Kidney capillary endothelial cell (primary cell): ENCODE measurements at regions not wholly inside any gene's neighbourhood (a gene's known extent, or its start where the extent isn't known, plus 50 kb on each side); places are given as distances from the start of the nearest gene placed in this dataset.
"Not testable (repeated sequence)": the region's sequence is repeated elsewhere in the genome, so short reads cannot be mapped to it uniquely, and the experiment has no call there.

Experiments used
- DNase-seq: peaks from one replicate; pipeline ENCODE4 v3.0.0-alpha.2; 2018; ENCODE audit warnings: low spot score

DNA sequence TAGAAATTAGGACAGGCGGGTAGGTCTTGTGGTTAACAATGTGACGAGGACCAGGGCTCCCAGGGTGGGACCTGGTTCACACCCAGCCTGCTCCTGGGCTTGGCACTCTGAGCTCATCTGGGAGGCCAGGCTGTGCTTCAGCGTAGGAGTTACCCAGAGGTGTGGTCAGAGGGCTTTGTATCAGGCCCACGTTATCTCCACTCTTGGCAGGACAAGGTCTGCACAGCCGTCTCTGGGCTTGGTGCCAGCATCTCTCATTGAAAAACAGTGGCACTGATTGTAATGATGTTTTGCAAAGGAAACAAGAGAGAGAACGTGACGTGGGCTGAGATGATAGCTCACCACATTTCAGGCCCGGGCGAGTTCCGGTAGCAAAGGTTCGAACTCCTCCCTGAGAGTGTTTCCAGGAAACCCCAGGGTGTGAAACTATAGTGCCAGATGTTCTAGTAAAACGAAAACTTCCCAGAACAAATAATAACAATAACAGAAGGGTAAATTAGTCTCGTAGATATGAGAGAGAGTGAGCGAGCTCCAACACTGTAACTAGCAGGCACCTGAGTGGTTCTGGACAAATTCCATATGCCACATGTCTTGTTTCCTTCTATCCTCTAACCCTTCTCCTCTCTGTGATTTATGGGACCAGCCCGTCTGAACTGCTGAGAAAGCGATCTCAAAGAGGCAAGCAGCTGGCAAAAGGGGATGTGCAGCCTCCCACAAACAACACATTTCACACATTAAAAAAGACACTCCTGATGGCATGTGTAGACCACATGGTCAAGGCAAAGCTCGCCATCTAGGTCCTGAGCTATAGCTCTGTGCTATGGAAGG, 227.3 kb downstream of the KTN1 start:
- DNase-seq, result peak; percentile 57

DNA sequence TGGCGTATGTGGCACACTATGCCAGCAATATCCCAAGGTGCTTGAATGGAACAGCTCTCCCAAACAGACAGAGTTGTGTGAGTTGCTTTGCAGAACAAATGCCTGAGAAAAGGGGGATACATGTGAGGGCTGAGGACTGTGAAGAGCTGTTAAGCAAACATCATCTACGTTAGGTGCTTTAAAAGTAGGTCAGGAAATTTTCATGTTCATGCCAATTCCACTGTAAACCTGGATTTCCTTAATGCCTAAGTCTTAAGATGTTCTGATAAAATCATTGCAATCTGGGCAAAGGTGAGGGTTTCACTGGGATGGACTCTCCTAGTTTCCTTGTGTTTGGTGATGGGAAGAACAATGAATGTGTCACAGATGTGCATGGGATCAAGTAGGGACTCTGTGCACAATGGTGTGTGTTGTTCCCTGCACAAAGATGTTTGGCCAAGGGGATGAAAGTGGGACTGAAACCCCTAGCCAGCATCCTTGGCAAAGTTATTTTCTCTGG, 227.9 kb downstream of the KTN1 start:
- no peak for DNase-seq

DNA sequence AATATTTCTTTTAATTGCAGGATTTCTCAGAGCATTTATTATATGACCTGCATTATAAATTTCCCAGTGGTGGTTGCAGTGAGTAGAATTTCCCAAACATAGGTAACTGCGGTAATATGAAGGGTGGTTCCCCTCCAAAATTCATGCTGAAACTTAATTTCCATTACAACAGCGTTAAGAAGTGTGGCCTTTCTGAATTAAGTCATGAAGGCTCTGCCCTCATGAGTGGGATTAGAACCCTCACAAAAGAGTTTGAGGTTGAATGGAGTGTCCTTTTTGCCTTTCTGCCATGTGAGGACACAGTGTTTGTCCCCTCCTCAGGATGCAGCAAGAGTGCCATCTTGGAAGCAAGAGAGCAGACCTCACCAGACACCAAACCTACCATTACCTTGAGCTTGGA, 233.6 kb downstream of the KTN1 start:
- DNase-seq, result no peak

DNA sequence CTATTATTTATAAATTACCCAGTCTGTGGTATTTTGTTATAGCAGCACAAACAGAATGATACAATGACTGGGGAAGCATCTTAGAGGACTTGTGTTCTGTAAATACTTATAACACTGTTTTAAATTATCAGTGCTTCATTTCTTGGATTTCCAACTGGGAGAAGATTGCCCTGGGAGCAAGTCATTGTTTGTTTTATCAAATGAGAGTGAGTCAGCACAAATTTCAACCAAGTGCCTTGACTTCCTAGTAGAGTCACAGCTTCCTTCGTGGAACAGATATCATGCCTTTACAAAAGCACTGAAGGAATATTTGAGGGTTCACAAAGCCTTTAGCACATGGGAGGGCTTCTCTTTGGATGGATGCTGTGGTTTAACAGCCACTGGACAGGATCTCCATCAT, 234.1 kb downstream of the KTN1 start:
- no peak for DNase-seq

DNA sequence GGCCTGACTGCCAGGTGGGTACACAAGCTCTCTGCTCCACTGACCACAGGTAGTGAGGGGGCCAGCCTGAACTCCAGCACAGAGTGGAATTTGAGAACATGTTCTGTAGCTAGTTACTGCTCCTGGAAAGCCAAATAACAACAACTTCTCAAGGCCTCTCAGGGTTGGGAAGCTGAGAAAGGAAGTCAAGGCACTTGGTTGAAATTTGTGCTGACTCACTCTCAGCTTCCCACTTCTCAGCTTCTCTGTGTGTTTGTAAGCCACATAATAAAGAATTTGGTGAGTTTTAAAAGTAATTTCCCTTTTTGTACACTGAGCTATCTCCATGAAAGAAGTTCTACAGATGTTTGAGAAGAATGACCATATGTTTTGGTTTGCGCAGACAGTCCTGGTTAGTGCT, 234.9 kb downstream of the KTN1 start:
- no peak for DNase-seq

DNA sequence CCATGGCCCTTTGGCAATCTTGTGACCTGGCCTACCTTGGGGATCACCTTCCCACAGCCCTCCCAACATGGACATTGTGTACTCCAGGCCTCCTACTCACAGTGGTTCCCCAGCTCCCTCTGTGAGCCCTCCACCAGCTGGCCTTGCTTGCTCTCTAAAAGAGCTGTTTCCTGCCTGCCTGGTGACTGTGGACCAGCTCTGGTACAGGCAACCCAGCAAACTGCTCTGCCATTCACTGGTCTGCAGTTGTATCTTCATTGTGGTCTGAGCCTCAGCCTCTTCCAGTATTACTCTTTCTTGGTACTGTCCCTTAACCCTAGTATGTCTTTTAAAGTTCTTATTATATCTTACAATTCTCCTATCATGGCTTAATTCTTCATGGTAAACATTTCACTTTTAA, 236.2 kb downstream of the KTN1 start:
- no peak for DNase-seq

DNA sequence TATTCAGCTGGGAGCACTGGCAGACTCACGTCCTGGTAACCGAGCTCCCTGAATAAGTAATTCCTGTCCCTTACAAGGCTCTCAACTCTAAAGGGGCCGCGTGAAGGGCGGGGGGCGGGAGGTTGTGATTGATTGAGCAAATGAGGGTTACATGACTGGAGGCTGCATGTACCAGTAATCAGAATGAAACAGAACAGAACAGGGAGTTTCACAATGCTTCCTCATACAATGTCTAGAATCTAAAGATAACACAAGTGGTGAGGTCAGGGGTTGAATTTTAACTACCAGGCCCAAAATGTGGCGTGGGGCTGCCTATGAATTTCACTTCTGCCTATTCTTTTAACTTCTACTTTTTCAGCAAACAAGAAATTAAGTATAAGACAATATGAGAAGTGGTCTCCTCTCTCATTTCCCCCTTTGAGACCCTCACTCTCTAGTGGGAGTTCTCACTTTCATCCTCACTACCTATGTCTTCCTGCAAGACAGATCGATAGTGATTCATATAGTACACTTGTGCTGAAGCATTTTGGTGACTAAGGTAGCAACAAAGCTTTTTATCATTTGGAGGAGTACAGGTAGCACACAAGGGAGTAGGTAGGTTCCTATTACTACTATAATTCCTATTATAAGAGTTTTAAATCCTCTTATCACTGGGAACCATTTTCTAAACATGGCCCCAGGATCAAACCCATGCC, 239.8 kb downstream of the KTN1 start:
- no peak for DNase-seq

DNA sequence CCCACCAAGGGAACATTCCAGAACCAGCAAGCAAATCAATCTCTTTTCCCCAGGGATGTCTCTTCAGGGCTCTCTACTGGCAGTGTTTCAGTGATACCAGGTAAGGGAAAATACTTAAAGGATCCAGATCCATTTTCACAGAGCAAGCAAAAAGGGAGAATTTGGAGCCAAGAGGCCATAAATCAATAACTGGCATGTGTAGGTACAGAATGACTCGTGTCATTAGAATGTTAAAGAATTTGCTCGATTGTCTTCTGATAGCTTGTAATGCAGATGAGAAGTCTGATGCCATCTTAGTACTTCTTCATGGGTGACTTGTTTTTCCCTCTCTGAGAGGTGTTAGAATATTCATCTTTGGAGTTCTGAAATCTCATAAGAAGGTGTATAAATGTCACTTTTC, 242.9 kb downstream of the KTN1 start:
- no peak for DNase-seq

DNA sequence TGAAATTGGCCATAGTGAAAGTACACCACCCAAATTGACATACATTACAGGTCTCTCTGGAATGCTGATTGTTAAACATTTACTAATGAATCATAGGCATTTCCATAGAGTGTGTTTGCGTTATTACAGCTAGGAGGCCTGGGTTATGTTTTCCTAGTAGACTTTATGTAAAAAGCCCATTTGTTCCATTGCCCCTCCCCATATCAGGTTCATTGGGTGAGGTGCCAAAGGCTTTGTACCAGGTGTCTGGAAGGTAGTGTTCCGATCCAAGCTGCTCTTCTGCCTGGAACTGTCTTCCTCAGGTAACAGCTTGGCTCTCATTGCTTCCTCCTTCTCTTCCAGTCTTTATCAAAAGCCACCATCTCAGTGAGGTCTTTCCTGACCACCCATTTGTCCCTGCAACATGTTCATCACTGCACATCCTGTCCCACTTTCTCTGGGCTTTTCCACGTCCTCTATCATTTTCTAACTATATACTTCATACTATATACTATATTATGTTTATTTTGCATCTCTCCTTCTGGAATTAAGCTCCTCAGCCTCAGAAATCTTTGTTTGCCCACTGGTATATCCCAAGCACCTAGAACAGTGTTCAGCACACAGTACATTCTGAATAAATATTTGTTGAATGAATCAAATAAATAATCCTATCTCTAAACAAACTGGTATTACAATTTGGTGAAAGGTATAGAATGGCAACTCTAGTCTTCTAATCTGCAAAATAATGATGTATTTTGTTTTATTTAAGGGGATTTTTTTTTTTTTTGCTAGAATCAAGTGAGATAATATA, 252.3 kb downstream of the KTN1 start:
- DNase-seq, result no peak

DNA sequence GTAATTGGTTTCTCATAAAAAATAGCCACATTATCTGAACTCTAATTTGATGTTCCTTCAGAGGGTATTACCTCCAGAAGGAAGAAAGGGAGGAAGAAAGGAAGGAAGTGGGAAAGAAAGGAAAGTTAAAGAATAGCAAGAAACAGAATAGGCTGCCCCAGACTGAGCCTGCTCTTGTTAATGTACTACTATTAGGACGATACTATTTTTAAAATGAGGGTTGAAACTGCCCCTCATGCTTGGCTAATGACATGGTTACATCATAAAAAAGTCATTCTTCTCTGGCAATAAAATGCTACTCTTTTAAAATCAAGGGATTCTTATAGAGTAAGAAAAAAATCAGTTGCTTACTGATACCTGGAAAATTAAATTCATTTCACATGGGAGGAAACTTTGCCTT, 253.0 kb downstream of the KTN1 start:
- no peak for DNase-seq

DNA sequence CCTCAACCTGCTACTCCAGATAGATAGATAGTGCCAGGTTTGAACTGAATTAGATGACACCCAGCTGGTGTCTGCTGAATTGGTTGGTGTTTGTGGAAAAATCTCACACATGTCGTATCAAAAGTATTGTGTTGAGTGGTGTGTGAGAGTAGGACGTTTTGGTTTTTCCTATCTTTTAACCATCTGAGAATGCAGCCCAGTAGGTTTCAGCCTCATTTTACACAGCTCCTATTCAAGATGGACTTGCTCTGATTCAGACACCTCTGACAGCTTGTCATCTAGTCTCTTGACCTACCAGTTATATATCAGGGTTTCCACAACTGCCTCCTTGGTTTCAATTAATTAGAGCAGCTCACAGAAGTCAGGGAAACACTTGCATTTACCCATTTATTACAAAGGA, 254.4 kb downstream of the KTN1 start:
- DNase-seq, result no peak

DNA sequence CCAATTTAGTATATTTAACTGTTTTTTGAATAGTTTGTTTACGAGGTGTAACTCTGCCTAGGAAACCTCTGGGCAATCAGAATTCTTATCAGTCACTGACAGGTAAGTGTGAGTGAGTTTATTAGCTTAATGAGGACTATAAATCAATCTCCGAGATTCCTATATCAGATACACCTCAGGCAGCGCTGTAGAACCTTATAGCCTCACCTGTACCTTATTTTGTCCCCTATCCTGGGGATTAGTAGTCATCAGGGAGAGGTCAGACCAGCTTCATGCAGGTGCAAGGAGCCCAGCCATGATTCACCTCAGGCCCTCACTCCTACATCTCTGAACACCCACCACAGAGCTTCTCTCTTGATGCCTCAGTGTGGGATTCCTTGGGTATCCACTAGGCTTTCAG, 256.0 kb downstream of the KTN1 start:
- no peak for DNase-seq

DNA sequence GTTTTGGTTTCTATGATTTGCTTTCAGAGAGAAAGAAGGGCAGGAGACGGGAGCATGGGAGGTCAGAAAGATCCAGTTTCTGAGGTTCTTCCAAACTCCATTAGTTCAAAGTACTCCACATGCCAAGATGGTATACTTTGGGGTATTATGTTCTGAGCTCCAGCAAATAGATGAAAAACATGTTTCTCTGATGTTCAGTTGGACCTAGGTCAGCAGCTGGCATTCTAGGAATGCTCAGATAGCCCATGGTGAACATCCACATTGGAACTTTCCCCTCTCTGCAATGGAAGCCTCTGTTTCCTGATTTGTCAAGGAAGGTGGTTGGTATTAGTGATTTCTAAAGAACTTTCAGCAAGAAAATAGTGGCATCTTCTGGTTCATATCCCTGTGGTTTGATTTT, 257.5 kb downstream of the KTN1 start:
- DNase-seq, result no peak

DNA sequence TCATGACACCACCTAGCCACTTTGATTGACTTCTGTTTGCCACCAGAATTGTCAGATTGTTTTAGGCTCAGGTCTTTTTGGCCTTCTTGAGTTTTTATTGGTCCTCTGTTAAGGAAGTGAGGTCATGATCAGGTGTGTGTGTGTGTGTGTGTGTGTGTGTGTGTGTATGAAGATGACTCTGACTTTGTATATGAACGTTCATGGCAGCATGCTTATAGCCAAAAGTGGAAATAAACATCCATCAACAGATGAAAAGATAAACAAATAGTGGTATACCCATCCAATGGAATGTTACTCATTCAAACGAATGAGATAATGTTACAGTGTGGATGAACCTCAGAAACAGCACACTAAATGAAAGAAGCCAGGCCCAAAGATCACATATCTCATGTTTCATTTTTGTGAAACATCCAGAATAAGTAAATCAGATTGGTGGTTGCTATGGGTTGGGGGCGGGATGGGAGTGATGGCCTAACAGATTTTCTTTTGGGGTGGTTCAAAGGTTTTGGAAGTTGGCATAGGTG, 258.6 kb downstream of the KTN1 start:
- DNase-seq, result no peak

DNA sequence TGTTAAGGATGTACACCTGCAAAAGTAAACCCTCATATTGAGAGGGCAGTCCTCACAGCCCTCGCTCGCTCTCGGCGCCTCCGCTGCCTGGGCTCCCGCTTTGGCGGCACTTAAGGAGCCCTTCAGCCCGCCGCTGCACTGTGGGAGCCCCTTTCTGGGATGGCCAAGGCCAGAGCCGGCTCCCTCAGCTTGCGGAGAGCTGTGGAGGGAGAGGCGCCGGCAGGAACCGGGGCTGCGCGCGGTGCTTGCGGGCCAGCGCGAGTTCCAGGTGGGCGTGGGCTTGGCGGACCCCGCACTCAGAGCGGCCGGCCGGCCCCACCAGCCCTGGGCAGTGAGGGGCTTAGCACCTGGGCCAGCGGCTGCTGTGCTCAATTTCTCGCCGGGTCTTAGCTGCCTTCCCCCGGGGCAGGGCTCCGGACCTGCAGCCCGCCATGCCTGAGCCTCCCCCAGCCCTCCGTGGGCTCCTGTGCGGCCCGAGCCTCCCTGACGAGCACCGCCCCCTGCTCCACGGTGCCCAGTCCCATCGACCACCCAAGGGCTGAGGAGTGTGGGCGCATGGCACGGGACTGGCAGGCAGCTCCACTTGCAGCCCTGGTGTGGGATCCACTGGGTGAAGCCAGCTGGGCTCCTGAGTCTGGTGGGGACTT, 259.4 kb downstream of the KTN1 start:
- DNase-seq, result not testable (repeated sequence)

DNA sequence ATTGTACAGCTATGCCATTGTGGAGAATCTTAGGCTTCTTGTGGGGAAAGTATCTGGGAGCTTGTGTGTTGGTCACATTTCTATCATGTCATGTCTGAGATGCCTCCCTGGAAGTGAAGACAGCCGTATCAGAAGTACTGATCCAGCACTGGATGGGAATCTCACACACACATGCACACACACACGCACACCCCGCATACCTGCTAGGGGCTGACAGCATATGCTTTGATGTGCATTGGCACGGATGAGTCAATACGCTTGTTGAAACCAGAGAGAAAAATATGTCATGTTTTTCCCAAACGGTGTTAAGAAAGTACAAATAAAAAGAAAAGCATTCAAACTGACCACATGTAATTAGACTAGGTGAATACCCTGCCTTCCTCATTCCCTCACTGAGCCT, 260.8 kb downstream of the KTN1 start:
- DNase-seq, result no peak

DNA sequence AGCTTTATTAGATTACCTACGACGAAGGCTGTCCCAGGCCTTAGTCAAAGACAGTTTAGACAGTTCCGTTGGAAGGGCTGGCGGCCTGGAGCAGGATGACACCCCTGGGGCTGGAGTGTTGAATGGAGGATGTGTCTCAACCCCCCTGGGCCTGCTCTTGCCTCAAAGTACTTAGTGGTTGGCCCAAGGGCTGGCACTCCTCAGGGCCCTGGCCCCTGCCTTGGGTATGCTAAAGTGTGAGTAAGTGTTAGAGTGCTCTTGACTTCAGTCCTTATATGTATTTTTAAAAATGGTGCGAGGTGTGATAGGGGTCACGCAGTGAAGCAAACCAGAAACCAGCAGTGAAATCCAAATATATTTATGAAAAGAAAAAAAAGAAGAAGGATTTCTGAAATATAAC, 261.6 kb downstream of the KTN1 start:
- DNase-seq, result no peak

DNA sequence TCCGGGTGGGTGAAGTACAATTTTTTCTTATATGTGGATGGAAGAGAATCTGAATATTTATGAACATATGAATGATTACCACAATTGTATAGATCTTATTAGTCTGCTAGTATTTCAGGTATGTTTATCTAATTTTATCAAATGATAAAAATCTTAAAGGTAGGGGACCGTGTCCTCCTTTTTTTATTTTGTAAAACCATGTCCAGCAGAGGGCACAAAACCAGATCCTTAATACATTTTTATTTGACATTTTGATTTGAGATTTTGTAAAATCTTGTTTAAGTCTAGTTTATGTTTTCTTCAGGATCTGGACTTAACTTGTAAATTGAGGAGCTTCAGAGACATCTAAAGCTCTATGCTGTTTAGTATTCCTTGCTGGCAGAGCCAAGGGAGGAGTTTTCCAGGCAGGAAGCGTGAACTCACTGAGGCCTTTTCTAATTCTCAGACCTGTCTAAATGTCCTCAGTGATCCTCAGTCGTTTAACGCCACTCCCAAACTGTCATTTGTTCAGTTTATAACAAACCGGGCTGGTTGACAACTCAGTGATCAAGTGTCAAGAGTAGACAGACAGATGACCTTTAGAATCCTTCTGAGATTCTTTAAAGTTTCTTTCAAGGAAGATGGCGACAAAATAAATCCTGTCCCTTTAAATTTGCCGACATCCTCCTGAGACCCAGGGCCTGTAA, 263.9 kb downstream of the KTN1 start:
- no peak for DNase-seq

DNA sequence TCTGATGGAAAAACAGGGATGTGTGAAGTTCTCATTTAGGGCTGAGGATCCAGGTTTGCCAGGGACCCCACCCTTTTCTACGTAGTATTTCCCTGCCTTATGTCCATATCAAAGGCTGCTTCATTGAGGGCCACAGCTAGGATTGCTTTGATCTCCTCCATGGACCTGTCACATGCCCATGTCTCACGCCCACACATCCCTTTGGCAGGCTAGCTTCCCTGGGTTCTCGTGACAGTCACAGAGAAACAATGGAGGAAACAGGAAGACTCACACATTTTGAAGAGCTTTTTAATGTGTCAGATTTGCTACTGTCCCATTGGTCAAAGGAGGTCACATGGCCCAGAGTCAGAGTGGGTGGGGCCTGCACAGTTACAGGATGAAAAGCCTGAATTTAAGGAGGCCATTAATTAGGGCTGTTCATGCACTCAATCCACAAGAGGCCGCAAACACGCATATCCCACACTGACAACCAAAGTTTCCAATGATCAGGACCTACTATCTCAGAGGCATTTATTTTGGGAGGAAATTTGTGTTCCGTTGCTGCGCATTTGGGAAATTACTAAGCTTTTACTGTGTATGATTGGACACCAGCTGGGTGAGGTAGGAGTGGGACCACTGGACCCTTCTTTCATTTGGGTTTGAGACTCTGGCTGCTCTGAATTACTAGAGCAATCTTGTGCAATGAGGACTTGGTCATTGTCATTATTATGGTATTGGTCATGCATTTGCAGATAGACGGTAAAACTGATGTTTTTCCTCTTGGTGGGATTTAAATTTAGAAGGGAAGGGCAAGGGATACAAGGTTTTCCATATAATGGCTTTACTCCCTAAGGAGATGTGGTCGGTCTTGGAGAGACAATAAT, 266.2 kb downstream of the KTN1 start:
- no peak for DNase-seq

DNA sequence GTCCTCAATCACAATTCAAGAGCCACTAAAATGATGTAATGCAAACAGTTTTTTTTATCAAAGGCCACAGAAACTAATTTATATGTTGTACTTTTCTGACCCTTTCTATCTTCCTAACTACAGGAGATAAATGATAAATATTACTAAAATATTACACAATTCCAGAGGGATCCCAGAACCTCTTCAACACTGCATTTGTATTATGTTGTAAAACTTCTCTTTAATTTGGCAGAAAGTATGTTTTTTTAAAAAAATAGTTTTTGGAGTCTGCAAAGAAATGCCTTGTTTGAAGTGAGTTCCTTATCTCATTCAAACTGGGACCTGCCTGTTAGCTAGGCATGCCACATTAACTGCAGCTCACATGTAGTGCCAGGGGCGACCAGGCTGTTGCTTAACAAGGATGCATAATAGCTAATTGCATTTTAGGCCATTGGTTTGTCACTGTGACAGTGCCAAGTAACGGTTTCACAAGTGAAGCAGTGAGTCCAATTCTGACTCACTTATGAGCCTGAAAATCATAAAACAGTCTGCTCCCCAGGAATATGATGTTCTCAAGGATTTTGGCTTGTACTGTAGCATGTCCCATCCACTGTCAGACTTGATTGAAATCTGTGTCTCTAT, 266.9 kb downstream of the KTN1 start:
- no peak for DNase-seq
